Astrocyte of the spinal cord (primary cell): ENCODE measurements at regions not wholly inside any gene's neighbourhood (a gene's known extent, or its start where the extent isn't known, plus 50 kb on each side); places are given as distances from the start of the nearest gene placed in this dataset.

Source experiments
- DNase-seq: peaks from one replicate; pipeline ENCODE4 v3.0.0; 2011; ENCODE audit warnings: low read depth, low spot score
- H3K4me3 ChIP-seq: 2 replicates; pipeline ENCODE4 v1.5.1; 2011; ENCODE audit warnings: low read depth, mild to moderate bottlenecking, low read length, moderate library complexity
- CTCF ChIP-seq: IDR thresholded peaks from 2 replicates; pipeline ENCODE4 v1.5.1; 2012; ENCODE audit warnings: low read depth, mild to moderate bottlenecking, low read length, inconsistent platforms
- in situ Hi-C: cut with HindIII; loops from 2 replicates; pipeline ENCODE4 v1.10.0; 2017; ENCODE audit warnings: low sequenced_read_pairs

- DNase-seq: no peak
- no peak for TF ChIP-seq CTCF
- no peak overlapping the region for H3K4me3 ChIP-seq
- in situ Hi-C loops: no loop called here
Measured at GRCh38 chr6:170160628-170161611, 130.0 kb downstream of the DLL1 start.

- TF ChIP-seq CTCF: no peak
- no peak for DNase-seq
- no peak overlapping the region for H3K4me3 ChIP-seq
- in situ Hi-C loops: no loop called here
Measured at GRCh38 chr6:170160031-170160627, 130.7 kb downstream of the DLL1 start.

- no peak for DNase-seq
- no peak overlapping the region for H3K4me3 ChIP-seq
- in situ Hi-C loops: no loop called here
- TF ChIP-seq CTCF: no peak
Measured at GRCh38 chr6:170159022-170159965, 131.6 kb downstream of the DLL1 start.

- DNase-seq: no peak
- in situ Hi-C loops: no loop called here
- no peak for TF ChIP-seq CTCF
- no peak overlapping the region for H3K4me3 ChIP-seq
Measured at GRCh38 chr6:170158296-170159021, 132.4 kb downstream of the DLL1 start.

GRCh38 chr6:170157567-170158218 lies 133.2 kb downstream of the DLL1 start:
- no peak for DNase-seq
- no peak overlapping the region for H3K4me3 ChIP-seq
- TF ChIP-seq CTCF: no peak
- in situ Hi-C loops: no loop called here
